Mesendoderm (in vitro differentiated cells): ENCODE measurements at regions not wholly inside any gene's neighbourhood (a gene's known extent, or its start where the extent isn't known, plus 50 kb on each side); places are given as distances from the start of the nearest gene placed in this dataset.

Experiments
- DNase-seq: peaks from one replicate; pipeline ENCODE4 v3.0.0; 2013
- H2AK5ac ChIP-seq: 2 replicates; pipeline ENCODE4 v1.6.1; 2013; ENCODE audit warnings: low read length, inconsistent platforms
- H2BK120ac ChIP-seq: 2 replicates; pipeline ENCODE4 v1.6.1; 2013; ENCODE audit warnings: low read depth, mild to moderate bottlenecking, low read length, moderate library complexity, mixed read lengths
- H2BK15ac ChIP-seq: replicated peaks from 2 replicates; pipeline ENCODE4 v1.6.1; 2013; ENCODE audit warnings: low read depth, mild to moderate bottlenecking, moderate library complexity
- H2BK5ac ChIP-seq: 2 replicates; pipeline ENCODE4 v1.6.1; 2013; ENCODE audit warnings: low read length, inconsistent platforms
- H3K18ac ChIP-seq: 2 replicates; pipeline ENCODE4 v1.6.1; 2013; ENCODE audit warnings: mild to moderate bottlenecking, low read length, mixed read lengths
- H3K23ac ChIP-seq: one replicate; pipeline ENCODE4 v1.6.1; 2013; ENCODE audit warnings: low read length
- H3K27ac ChIP-seq: 2 replicates; pipeline ENCODE4 v1.5.1; 2013; ENCODE audit warnings: low read depth, mild to moderate bottlenecking, inconsistent platforms, low read length, moderate library complexity
- H3K27me3 ChIP-seq: 2 replicates; pipeline ENCODE4 v1.6.1; 2013; ENCODE audit warnings: low read length, control low read depth, mild to moderate bottlenecking, inconsistent platforms; ENCODE audit not compliant: insufficient read depth, poor library complexity
- H3K36me3 ChIP-seq: 2 replicates; pipeline ENCODE4 v1.6.1; 2013; ENCODE audit warnings: low read length, inconsistent platforms; ENCODE audit not compliant: control insufficient read depth, insufficient read depth
- H3K4ac ChIP-seq: one replicate; pipeline ENCODE4 v1.6.1; 2013; ENCODE audit warnings: low read depth, mild to moderate bottlenecking, low read length, moderate library complexity
- H3K4me1 ChIP-seq: 2 replicates; pipeline ENCODE4 v1.6.1; 2013; ENCODE audit warnings: low read depth, low read length, inconsistent platforms; ENCODE audit not compliant: control insufficient read depth
- H3K4me2 ChIP-seq: 2 replicates; pipeline ENCODE4 v1.6.1; 2013; ENCODE audit warnings: low read length
- H3K4me3 ChIP-seq: 2 replicates; pipeline ENCODE4 v1.5.1; 2013; ENCODE audit warnings: mild to moderate bottlenecking, low read length
- H3K56ac ChIP-seq: one replicate; pipeline ENCODE4 v1.6.1; 2013; ENCODE audit warnings: low read length
- H3K79me1 ChIP-seq: 2 replicates; pipeline ENCODE4 v1.6.1; 2013; ENCODE audit warnings: low read length, inconsistent platforms
- H3K79me2 ChIP-seq: 2 replicates; pipeline ENCODE4 v1.6.1; 2013; ENCODE audit warnings: mild to moderate bottlenecking, low read length; ENCODE audit not compliant: control insufficient read depth, insufficient read depth
- H3K9ac ChIP-seq: 2 replicates; pipeline ENCODE4 v1.6.1; 2013; ENCODE audit warnings: low read length, inconsistent platforms
- H4K5ac ChIP-seq: one replicate; pipeline ENCODE4 v1.6.1; 2013; ENCODE audit warnings: low read length
- H4K8ac ChIP-seq: one replicate; pipeline ENCODE4 v1.6.1; 2013; ENCODE audit warnings: low read depth, mild to moderate bottlenecking, control low read depth, low read length, moderate library complexity
- WGBS: extraction: QIAGEN DNeasy Blood & Tissue Kit; methylation state at CpG from one replicate; pipeline ENCODE4 v1.1.7; 2013; ENCODE audit warnings: low lambda C conversion rate, missing lambda C conversion rate; ENCODE audit not compliant: insufficient coverage; ENCODE audit errors: extremely low coverage; 5-methylcytosine and 5-hydroxymethylcytosine counted together

GRCh38 chr4:126859314-126859713, 773.4 kb upstream of the INTU start:
- Histone ChIP-seq H2BK120ac (no peak overlapping the region), H3K56ac (no peak overlapping the region), H2BK5ac (no peak overlapping the region), H3K9ac (no peak overlapping the region), H3K27ac (no peak overlapping the region), H3K27me3 (no peaks in the 10 kb centered on the region), H3K4me2 (no peak overlapping the region), H3K79me1 (no peaks in the 10 kb centered on the region), H3K18ac (no peak overlapping the region), H3K4me1 (no peaks in the 10 kb centered on the region), H3K36me3 (no peaks in the 10 kb centered on the region), H4K5ac (no peak overlapping the region), H3K4me3 (no peak overlapping the region), H2AK5ac (no peak overlapping the region), H3K79me2 (no peaks in the 10 kb centered on the region), H2BK15ac (no peak overlapping the region), H3K23ac (no peak overlapping the region), H3K4ac (no peak overlapping the region), H4K8ac (no peak overlapping the region)
- DNase-seq = no peak
- WGBS = no CpG with 5 or more reads among the region's 2 CpGs

DNA sequence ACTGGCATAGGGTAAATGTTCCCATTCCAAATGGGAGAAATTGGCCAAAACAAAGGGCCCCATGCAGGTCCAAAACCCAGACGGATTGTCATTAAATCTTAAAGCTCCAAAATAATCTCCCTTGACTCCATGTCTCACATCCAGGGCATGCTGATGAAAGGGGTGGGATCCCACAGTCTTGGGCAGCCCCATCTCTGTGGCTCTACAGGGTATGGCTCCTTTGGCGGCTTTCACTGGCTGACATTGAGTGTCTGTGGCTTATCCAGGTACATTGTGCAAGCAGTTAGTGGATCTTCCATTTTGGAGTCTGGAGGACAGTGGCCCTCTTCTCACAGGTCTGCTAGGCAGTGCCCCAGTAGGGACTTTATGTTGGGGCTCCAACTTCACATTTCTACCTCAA, 772.9 kb upstream of the INTU start:
- H3K23ac ChIP-seq = no peak overlapping the region
- no peaks in the 10 kb centered on the region for H3K4me1 ChIP-seq
- H3K4ac ChIP-seq = no peak overlapping the region
- H3K79me1 ChIP-seq = no peaks in the 10 kb centered on the region
- H3K18ac ChIP-seq = no peak overlapping the region
- no peak overlapping the region for H3K27ac ChIP-seq
- H3K9ac ChIP-seq = no peak overlapping the region
- H2BK15ac ChIP-seq = no peak overlapping the region
- H3K4me3 ChIP-seq = no peak overlapping the region
- no peak for DNase-seq
- H3K4me2 ChIP-seq = no peak overlapping the region
- H3K79me2 ChIP-seq = no peaks in the 10 kb centered on the region
- no peaks in the 10 kb centered on the region for H3K27me3 ChIP-seq
- WGBS = no CpG with 5 or more reads among the region's 2 CpGs
- no peak overlapping the region for H4K8ac ChIP-seq
- H3K56ac ChIP-seq = no peak overlapping the region
- H2BK5ac ChIP-seq = no peak overlapping the region
- no peak overlapping the region for H4K5ac ChIP-seq
- no peak overlapping the region for H2AK5ac ChIP-seq
- no peak overlapping the region for H2BK120ac ChIP-seq
- no peaks in the 10 kb centered on the region for H3K36me3 ChIP-seq

DNA sequence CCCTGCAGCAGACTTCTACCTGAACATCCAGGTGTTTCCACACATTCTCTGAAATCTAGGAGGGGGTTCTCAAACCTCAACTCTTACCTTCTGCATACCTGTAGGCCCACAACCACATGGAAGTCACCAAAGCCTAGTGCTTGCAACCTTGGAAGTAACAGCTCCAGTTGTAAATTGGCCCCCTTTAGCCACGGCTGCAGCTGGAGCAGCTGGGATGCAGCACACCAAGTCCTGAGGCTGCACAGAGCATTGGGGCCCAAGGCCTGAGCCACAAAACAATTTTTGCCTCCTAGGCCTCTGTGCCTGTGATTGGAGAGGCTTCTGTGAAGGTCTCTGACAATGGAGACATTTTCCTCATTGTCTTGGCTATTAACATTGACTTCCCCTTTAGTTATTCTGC, 772.4 kb upstream of the INTU start:
- Histone ChIP-seq H3K4me3 (no peak overlapping the region), H2AK5ac (no peak overlapping the region), H3K9ac (no peak overlapping the region), H3K23ac (no peak overlapping the region), H2BK15ac (no peak overlapping the region), H3K36me3 (no peaks in the 10 kb centered on the region), H3K4me2 (no peak overlapping the region), H3K79me2 (no peaks in the 10 kb centered on the region), H3K18ac (no peak overlapping the region), H2BK5ac (no peak overlapping the region), H3K27me3 (no peaks in the 10 kb centered on the region), H4K8ac (no peak overlapping the region), H3K56ac (no peak overlapping the region), H4K5ac (no peak overlapping the region), H3K27ac (no peak overlapping the region), H2BK120ac (no peak overlapping the region), H3K4ac (no peak overlapping the region), H3K4me1 (no peaks in the 10 kb centered on the region), H3K79me1 (no peaks in the 10 kb centered on the region)
- no peak for DNase-seq
- whole genome bisulfite sequencing = no CpG with 5 or more reads among the region's 1 CpG

DNA sequence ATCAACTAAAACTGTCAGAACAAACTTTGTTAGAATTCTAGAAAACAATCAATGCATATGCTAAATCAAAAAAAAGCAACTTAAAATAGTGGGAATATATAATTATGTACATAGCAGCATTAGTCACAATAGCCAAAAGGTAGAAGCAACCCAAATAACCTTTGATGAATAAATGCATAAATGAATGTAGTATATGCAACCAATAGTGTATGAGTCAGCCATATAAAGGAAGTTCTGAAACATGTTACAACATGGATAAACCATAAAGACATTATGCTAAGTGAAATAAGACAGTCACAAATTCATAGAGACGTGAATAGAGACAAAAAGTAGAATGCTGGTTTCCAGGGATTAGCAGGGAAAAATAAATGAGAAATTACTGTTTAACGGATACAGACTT, 762.8 kb upstream of the INTU start:
- no peak overlapping the region for H3K4me3 ChIP-seq
- H2BK5ac ChIP-seq = no peak overlapping the region
- H3K79me1 ChIP-seq = no peaks in the 10 kb centered on the region
- no peaks in the 10 kb centered on the region for H3K27me3 ChIP-seq
- H3K18ac ChIP-seq = no peak overlapping the region
- H3K27ac ChIP-seq = no peak overlapping the region
- no peak overlapping the region for H3K9ac ChIP-seq
- no peak overlapping the region for H3K56ac ChIP-seq
- no peak overlapping the region for H3K23ac ChIP-seq
- no peak overlapping the region for H4K5ac ChIP-seq
- no peaks in the 10 kb centered on the region for H3K36me3 ChIP-seq
- WGBS = no CpG with 5 or more reads among the region's 2 CpGs
- no peak overlapping the region for H3K4ac ChIP-seq
- DNase-seq = no peak
- no peak overlapping the region for H4K8ac ChIP-seq
- H2BK15ac ChIP-seq = no peak overlapping the region
- no peaks in the 10 kb centered on the region for H3K79me2 ChIP-seq
- no peak overlapping the region for H2AK5ac ChIP-seq
- H2BK120ac ChIP-seq = no peak overlapping the region
- no peaks in the 10 kb centered on the region for H3K4me1 ChIP-seq
- no peak overlapping the region for H3K4me2 ChIP-seq

DNA sequence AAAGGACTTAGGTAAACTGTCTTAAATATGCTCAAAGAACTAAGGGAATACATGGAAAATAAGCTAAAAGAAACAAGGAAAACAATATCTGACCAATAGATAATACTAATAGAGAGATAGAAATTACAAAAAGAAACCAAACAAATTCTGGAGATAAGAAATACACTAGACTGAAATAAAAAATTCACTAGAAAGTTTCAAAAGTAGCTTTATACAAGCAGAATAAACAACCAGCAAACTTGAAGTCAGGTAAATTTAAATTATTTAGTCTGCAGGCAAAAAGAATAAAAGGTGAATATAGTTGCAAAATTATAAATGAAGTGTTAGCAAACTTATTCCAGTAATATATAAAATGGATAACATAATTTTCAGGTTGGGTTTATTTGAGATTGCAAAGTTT, 760.9 kb upstream of the INTU start:
- Histone ChIP-seq H3K18ac (no peak overlapping the region), H3K27ac (no peak overlapping the region), H2BK15ac (no peak overlapping the region), H2BK5ac (no peak overlapping the region), H3K56ac (no peak overlapping the region), H3K23ac (no peak overlapping the region), H2BK120ac (no peak overlapping the region), H3K79me1 (no peaks in the 10 kb centered on the region), H2AK5ac (no peak overlapping the region), H3K4me3 (no peak overlapping the region), H3K27me3 (no peaks in the 10 kb centered on the region), H3K4me1 (no peaks in the 10 kb centered on the region), H3K36me3 (no peaks in the 10 kb centered on the region), H4K8ac (no peak overlapping the region), H3K4ac (no peak overlapping the region), H3K9ac (no peak overlapping the region), H3K79me2 (no peaks in the 10 kb centered on the region), H4K5ac (no peak overlapping the region), H3K4me2 (no peak overlapping the region)
- DNase-seq = no peak

DNA sequence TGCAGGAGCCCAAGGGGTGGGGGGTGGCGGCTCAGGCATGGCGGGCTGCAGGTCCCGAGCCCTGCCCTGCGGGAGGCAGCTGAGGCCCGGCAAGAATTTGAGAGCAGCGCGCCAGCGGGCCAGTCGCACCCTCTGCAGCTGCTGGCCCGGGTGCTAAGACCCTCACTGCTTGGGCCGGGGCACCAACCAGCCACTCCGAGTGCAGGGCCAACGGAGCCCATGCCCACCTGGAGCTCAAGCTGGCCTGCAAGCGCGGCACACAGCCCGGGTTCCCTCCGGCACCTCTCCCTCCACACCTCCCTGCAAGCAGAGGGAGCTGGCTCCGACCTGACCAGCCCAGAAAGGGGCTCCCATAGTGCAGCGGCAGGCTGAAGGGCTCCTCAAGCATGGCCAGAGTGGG, 758.2 kb upstream of the INTU start:
- WGBS = no CpG with 5 or more reads among the region's 19 CpGs
- Histone ChIP-seq H3K36me3 (no peaks in the 10 kb centered on the region), H2BK5ac (no peak overlapping the region), H3K4me3 (no peak overlapping the region), H4K5ac (no peak overlapping the region), H3K56ac (no peak overlapping the region), H3K79me1 (no peaks in the 10 kb centered on the region), H3K27ac (no peak overlapping the region), H3K18ac (no peak overlapping the region), H2BK15ac (no peak overlapping the region), H4K8ac (no peak overlapping the region), H3K23ac (no peak overlapping the region), H3K4ac (no peak overlapping the region), H3K4me1 (no peaks in the 10 kb centered on the region), H2BK120ac (no peak overlapping the region), H3K79me2 (no peaks in the 10 kb centered on the region), H2AK5ac (no peak overlapping the region), H3K9ac (no peak overlapping the region), H3K4me2 (no peak overlapping the region), H3K27me3 (no peaks in the 10 kb centered on the region)
- DNase-seq = no peak
